IMR-90 (cell line): ENCODE measurements at regions not wholly inside any gene's neighbourhood (a gene's known extent, or its start where the extent isn't known, plus 50 kb on each side); places are given as distances from the start of the nearest gene placed in this dataset.

Experiments used
- BHLHE40 ChIP-seq: fragments of 150-350 bp; IDR thresholded peaks from 2 replicates; pipeline ENCODE4 v1.6.1; 2016; ENCODE audit warnings: mild to moderate bottlenecking, low read depth, low read length
- CTCF ChIP-seq: conservative IDR thresholded peaks from 2 replicates; pipeline ENCODE4 v1.5.1; 2012; ENCODE audit warnings: mild to moderate bottlenecking, low read depth, low read length, improper control_type of control experiment
- POLR2A ChIP-seq: IDR thresholded peaks from 2 replicates; pipeline ENCODE4 v1.6.1; 2012; ENCODE audit warnings: mild to moderate bottlenecking, low read depth, low read length
- RAD21 ChIP-seq: IDR thresholded peaks from 2 replicates; pipeline ENCODE4 v1.6.1; 2012; ENCODE audit warnings: low read length, improper control_type of control experiment
- RFX5 ChIP-seq: IDR thresholded peaks from 2 replicates; pipeline ENCODE4 v1.8.0; 2012; ENCODE audit warnings: low read depth, mild to moderate bottlenecking, low read length, moderate library complexity

- TF ChIP-seq POLR2A (no peak), RFX5 (no peak), CTCF (no peak), BHLHE40 (no peak), RAD21 (no peak)
Measured at GRCh38 chr11:71071736-71072509, 180.5 kb downstream of the SHANK2 start.
